ENCODE measurements at regions not wholly inside any gene's neighbourhood (a gene's known extent, or its start where the extent isn't known, plus 50 kb on each side); places are given as distances from the start of the nearest gene placed in this dataset.

DNA sequence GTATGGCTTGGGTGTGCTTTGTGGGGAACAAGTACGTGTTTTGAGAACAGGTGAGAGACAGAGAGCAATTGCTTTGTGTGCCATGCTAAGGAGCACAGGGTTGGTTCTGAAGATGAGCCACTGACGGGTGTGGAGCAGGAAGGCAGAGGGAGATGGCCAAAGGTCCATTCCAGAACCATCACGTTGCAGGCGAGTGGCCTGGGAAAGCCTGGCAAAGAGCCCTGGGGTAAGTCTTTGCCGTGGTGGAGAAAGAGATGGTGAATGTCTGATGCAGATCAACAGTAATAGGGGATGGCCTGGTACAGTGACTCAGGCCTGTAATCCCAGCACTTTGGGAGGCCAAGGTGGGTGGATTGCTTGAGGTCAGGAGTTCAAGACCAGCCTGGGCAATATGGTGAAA, 93.5 kb upstream of the ZNF521 start:
- Mint-ChIP-seq H3K9me3 (ENCODE audit: unreplicated experiment) (peaks cover 8% of the 10 kb centered on the region), H3K27ac (ENCODE audit: unreplicated experiment) (no peak overlapping the region), H3K4me1 (ENCODE audit: unreplicated experiment) (no peaks in the 10 kb centered on the region), H3K27me3 (ENCODE audit: unreplicated experiment) (no peaks in the 10 kb centered on the region), H3K36me3 (ENCODE audit: unreplicated experiment) (no peaks in the 10 kb centered on the region), H3K4me3 (ENCODE audit: unreplicated experiment) (no peak overlapping the region)
- TF ChIP-seq, protein P1, sequence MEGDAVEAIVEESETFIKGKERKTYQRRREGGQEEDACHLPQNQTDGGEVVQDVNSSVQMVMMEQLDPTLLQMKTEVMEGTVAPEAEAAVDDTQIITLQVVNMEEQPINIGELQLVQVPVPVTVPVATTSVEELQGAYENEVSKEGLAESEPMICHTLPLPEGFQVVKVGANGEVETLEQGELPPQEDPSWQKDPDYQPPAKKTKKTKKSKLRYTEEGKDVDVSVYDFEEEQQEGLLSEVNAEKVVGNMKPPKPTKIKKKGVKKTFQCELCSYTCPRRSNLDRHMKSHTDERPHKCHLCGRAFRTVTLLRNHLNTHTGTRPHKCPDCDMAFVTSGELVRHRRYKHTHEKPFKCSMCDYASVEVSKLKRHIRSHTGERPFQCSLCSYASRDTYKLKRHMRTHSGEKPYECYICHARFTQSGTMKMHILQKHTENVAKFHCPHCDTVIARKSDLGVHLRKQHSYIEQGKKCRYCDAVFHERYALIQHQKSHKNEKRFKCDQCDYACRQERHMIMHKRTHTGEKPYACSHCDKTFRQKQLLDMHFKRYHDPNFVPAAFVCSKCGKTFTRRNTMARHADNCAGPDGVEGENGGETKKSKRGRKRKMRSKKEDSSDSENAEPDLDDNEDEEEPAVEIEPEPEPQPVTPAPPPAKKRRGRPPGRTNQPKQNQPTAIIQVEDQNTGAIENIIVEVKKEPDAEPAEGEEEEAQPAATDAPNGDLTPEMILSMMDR (IDR thresholded peaks at IDR 0.05): no peak
- DNase-seq (ENCODE audit: extremely low spot score, unreplicated experiment): no peak

GRCh38 chr18:25443776-25444175, 91.8 kb upstream of the ZNF521 start:
- DNase-seq (ENCODE audit: extremely low spot score, unreplicated experiment): no peak
- H3K4me3 Mint-ChIP-seq (ENCODE audit: unreplicated experiment): no peak overlapping the region
- peaks cover 4% of the 10 kb centered on the region for H3K9me3 Mint-ChIP-seq (ENCODE audit: unreplicated experiment)
- TF ChIP-seq, protein P1 (IDR thresholded peaks at IDR 0.05): no peak
- H3K4me1 Mint-ChIP-seq (ENCODE audit: unreplicated experiment): no peaks in the 10 kb centered on the region
- H3K27me3 Mint-ChIP-seq (ENCODE audit: unreplicated experiment): no peaks in the 10 kb centered on the region
- no peak overlapping the region for H3K27ac Mint-ChIP-seq (ENCODE audit: unreplicated experiment)
- no peaks in the 10 kb centered on the region for H3K36me3 Mint-ChIP-seq (ENCODE audit: unreplicated experiment)

- Mint-ChIP-seq H3K36me3 (ENCODE audit: unreplicated experiment) (no peaks in the 10 kb centered on the region), H3K27me3 (ENCODE audit: unreplicated experiment) (peaks cover 2% of the 10 kb centered on the region), H3K9me3 (ENCODE audit: unreplicated experiment) (no peaks in the 10 kb centered on the region), H3K4me1 (ENCODE audit: unreplicated experiment) (no peaks in the 10 kb centered on the region), H3K27ac (ENCODE audit: unreplicated experiment) (no peak overlapping the region), H3K4me3 (ENCODE audit: unreplicated experiment) (no peak overlapping the region)
- no peak for DNase-seq (ENCODE audit: extremely low spot score, unreplicated experiment)
- TF ChIP-seq, protein P1 (IDR thresholded peaks at IDR 0.05): no peak
Observed at GRCh38 chr18:25435149-25435782, 83.3 kb upstream of the ZNF521 start.

DNA sequence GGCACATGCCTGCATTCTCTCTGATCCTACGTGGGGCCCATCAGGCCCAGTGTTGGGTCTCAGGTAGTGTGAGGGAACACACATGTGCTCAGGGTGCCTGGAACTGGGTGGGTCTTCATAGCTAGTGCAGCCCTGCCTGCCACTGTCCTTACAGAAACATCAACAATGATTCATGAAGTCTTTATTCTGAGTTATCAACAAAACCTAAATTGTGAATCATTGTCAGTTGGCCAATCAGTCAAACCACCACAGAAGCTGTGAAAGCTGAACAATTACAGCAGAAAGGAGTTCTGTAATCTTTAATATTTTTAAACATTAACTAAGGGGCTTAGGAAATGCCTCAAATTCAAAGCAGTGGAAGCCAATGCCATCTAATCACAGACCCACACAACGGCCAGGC, 82.8 kb upstream of the ZNF521 start:
- H3K27me3 Mint-ChIP-seq (ENCODE audit: unreplicated experiment): peaks cover 2% of the 10 kb centered on the region
- H3K4me1 Mint-ChIP-seq (ENCODE audit: unreplicated experiment): no peaks in the 10 kb centered on the region
- H3K4me3 Mint-ChIP-seq (ENCODE audit: unreplicated experiment): no peak overlapping the region
- DNase-seq (ENCODE audit: extremely low spot score, unreplicated experiment): no peak
- H3K9me3 Mint-ChIP-seq (ENCODE audit: unreplicated experiment): no peaks in the 10 kb centered on the region
- TF ChIP-seq, protein P1 (IDR thresholded peaks at IDR 0.05): no peak
- no peaks in the 10 kb centered on the region for H3K36me3 Mint-ChIP-seq (ENCODE audit: unreplicated experiment)
- H3K27ac Mint-ChIP-seq (ENCODE audit: unreplicated experiment): no peak overlapping the region

- peaks cover 5% of the 10 kb centered on the region for H3K27me3 Mint-ChIP-seq (ENCODE audit: unreplicated experiment)
- H3K4me1 Mint-ChIP-seq (ENCODE audit: unreplicated experiment): no peaks in the 10 kb centered on the region
- H3K36me3 Mint-ChIP-seq (ENCODE audit: unreplicated experiment): no peaks in the 10 kb centered on the region
- no peak overlapping the region for H3K4me3 Mint-ChIP-seq (ENCODE audit: unreplicated experiment)
- H3K9me3 Mint-ChIP-seq (ENCODE audit: unreplicated experiment): no peaks in the 10 kb centered on the region
- H3K27ac Mint-ChIP-seq (ENCODE audit: unreplicated experiment): no peak overlapping the region
- TF ChIP-seq, protein P1 (IDR thresholded peaks at IDR 0.05): no peak
- DNase-seq (ENCODE audit: extremely low spot score, unreplicated experiment): no peak
Observed at GRCh38 chr18:25433590-25433989, 81.6 kb upstream of the ZNF521 start.

Measured in osteocyte (in vitro differentiated cells).